Muscle of leg (tissue), 3 donors: ENCODE measurements at regions not wholly inside any gene's neighbourhood (a gene's known extent, or its start where the extent isn't known, plus 50 kb on each side); places are given as distances from the start of the nearest gene placed in this dataset.
A peak's percentile ranks its signal among the peaks of the same experiment; 100 is the strongest.
"Not testable (repeated sequence)": the region's sequence is repeated elsewhere in the genome, so short reads cannot be mapped to it uniquely, and the experiment has no call there.

Experiments used
- DNase-seq: peaks from one replicate; pipeline ENCODE4 v3.0.0; 2013
- H3K27ac ChIP-seq: one replicate; pipeline ENCODE4 v1.5.1; 2013; ENCODE audit warnings: mild to moderate bottlenecking, low read length, control low read depth
- H3K27me3 ChIP-seq: one replicate; pipeline ENCODE4 v1.6.1; 2013; ENCODE audit warnings: low read length; ENCODE audit not compliant: control insufficient read depth, insufficient read depth
- H3K36me3 ChIP-seq: one replicate; pipeline ENCODE4 v1.6.1; 2013; ENCODE audit warnings: low read length; ENCODE audit not compliant: control insufficient read depth, insufficient read depth
- H3K4me1 ChIP-seq: one replicate; pipeline ENCODE4 v1.6.1; 2013; ENCODE audit warnings: low read length; ENCODE audit not compliant: control insufficient read depth, insufficient read depth
- H3K4me3 ChIP-seq: one replicate; pipeline ENCODE4 v1.5.1; 2013; ENCODE audit warnings: low read length, control low read depth
- H3K9me3 ChIP-seq: replicated peaks from 2 replicates; pipeline ENCODE4 v1.6.1; 2013; ENCODE audit warnings: low read depth, low read length; ENCODE audit not compliant: control insufficient read depth
- WGBS: methylation state at CpG from one replicate; pipeline ENCODE4 v1.1.5; 2013; ENCODE audit warnings: missing lambda C conversion rate; ENCODE audit not compliant: insufficient coverage; 5-methylcytosine and 5-hydroxymethylcytosine counted together

DNA sequence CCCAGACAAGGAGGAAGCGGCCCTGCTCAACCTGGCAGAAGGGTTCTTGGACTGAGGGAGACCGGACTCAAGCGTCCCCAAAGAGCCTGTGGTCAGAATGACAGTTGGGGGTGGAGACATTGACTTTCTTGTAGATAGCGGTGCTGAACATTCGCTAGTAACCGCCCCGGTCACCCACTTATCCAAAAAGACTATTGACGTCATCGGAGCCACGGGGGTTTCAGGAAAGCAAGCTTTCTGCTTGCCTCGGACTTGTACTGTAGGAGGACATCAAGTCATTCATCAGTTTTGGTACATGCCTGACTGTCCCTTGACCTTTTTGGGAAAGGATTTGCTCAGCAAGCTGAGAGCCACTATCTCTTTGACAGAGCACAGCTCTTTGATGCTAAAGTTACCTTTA lies 71.7 kb upstream of the HMX1 start:
- H3K4me3 ChIP-seq, H3K36me3 ChIP-seq, H3K9me3 ChIP-seq, DNase-seq, H3K27ac ChIP-seq, H3K27me3 ChIP-seq: not testable (repeated sequence)
- H3K4me1 ChIP-seq, result peaks cover 15% of the 10 kb centered on the region
- WGBS, result 85% methylated on average over 9 of the region's 11 CpGs

DNA sequence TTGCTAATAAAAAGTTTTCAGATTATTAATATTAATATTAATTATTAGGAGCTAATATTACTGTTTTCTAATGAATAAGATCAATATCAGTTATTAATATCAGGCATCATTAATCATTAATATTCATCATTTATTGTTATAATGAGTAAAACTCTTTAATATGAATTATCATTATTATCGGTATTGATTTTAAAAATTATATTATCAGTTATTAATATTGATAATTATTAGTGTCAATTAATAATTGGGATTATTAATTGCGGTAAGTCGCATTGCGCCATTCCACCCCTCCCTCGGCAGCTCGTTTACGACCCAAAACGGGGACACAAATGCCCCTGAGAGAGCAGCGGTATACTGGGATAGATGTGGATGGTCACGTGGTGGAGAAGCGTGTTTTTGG lies 70.4 kb upstream of the HMX1 start:
- peaks cover 15% of the 10 kb centered on the region for H3K4me1 ChIP-seq
- H3K27ac ChIP-seq, H3K9me3 ChIP-seq, H3K36me3 ChIP-seq, DNase-seq, H3K27me3 ChIP-seq, H3K4me3 ChIP-seq: not testable (repeated sequence)
- WGBS, result 95% methylated on average over 4 of the region's 11 CpGs

DNA sequence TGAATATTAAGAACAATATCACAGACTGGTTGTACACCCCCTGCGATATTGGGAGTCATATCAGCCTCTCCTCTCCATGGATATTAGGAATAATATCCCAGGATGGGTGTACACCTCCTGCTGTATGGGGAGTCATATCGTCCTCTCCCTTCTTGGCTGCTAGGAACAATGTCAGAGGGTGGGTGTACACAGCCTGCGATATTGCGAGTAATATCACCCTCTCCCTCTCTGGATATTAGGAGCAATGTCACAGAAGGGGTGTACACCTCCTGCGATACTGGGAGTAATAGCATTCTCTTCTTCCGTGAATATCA lies 69.8 kb upstream of the HMX1 start:
- WGBS, result 60% methylated on average over 2 of the region's 6 CpGs
- H3K4me1 ChIP-seq, result peaks cover 15% of the 10 kb centered on the region
- DNase-seq, H3K36me3 ChIP-seq, H3K9me3 ChIP-seq, H3K4me3 ChIP-seq, H3K27me3 ChIP-seq, H3K27ac ChIP-seq: not testable (repeated sequence)

DNA sequence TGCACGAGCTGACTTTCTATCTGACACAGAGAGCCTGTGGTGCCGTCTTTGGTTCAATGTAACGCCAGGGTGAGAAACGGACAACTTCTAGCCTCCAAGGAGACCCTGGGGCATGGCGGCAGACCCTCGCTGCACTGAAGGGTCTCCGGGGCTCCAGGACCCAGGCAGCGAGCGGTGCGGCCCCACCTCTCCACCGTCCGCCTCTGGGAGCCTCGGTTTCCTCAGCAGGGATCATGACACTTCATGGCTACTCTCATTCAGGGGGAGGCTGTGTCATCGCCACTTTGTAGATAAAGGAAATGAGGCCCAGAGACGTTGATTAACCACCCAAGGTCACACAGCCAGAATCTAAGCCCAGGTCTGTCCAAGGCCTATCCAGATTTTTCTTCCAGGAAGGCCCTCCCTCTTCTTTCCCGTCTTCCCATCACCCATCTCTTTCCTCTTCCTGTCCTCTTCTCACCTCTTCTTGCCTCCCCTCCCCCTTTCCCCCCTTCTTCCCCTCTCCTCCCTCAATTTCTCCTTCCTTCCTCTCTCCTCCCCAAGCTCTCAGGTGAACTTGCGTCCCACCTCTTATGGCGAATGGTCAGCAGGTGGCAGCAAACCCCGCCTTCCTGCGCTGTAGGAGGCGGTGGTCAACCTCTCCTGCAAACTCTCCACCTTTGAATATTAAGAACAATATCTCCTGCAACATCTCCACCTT lies 69.3 kb upstream of the HMX1 start:
- Histone ChIP-seq H3K4me3 (no peak overlapping the region), H3K27ac (no peak overlapping the region), H3K4me1 (peaks cover 15% of the 10 kb centered on the region), H3K36me3 (no peaks in the 10 kb centered on the region), H3K9me3 (no peaks in the 10 kb centered on the region), H3K27me3 (peaks cover 2% of the 10 kb centered on the region)
- 47% methylated on average over 15 of the region's 21 CpGs for WGBS
- no peak for DNase-seq

DNA sequence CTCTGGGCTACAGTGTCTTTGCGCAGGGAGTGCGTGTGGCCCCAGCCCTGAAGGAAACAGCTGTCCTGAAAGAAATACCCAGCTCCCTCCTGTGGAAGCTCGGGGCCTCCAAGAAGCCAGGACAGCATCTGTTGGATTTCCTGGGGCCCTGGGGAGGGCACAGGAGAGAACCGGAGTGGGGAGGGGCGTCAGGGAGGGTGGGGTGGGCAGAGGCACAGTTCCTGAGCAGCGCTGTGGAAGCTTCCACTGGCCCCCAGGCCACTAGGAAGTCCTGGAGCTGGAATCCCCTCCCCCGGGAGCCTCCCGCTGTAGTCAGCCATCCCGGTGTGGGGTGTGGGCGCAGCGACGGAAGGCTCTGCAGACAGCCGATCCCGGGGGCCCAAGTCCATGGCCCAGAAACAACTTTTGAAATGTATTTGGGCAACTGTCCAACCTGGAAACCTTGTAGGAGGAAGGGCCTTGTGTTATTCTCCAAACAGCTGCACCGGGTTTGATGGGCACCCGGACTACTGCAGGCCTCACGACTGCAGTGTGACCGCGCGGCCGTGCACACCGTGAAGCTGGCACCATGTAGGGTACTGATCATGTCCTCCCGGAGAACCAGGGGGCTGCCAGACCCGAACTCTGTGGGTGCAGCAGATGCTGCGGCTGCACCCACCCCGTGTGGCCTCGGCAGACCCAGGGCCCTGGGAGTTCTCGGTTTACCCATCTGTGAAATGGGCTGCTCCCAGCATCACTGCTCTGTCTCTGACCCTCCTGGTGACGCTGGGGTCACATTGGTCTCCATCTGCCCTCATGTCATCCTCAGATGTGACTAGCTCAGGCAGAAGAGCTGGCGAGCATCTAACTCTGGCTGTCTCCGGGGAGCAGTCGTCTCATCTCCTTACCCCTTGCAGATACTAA lies 68.5 kb upstream of the HMX1 start:
- WGBS, result 35% methylated on average over 28 of the region's 32 CpGs
- no peaks in the 10 kb centered on the region for H3K36me3 ChIP-seq
- DNase-seq, result peak; percentile 60
- H3K27me3 ChIP-seq, result peaks cover 2% of the 10 kb centered on the region
- H3K4me1 ChIP-seq, result peaks cover 15% of the 10 kb centered on the region
- H3K9me3 ChIP-seq, result no peaks in the 10 kb centered on the region
- no peak overlapping the region for H3K4me3 ChIP-seq
- H3K27ac ChIP-seq, result no peak overlapping the region

DNA sequence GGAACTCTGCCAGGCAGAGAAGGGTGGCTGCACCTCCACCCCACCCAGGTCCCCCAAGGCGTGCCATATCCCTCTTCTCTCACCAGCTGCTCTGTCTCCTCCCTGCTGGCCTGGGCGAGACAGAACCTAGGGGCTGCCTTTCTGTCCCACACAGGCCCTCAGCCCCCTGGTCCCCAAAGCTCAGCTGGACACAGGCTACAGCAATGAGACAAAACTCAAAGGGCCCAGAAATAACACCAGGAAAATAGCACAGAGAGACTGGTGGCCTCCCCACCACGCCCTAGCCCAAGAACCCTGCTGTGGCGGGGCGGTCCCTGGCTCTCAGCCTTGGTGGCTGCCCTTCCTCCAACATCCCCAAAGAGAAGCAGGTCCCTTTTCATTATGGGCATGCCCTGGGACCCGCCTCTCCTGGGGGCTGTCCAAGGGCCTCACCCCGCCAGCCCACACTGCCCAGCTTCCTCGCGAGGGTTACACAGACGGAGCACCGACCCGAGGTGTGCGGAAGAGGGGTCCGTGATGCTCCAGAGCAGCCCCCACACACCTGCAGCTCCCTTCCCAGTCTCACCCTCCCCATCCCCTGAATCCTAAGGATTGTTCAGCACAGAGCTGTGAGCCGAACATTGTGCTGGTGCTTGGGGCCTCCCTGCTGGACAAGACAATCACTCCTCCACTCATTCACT lies 67.7 kb upstream of the HMX1 start:
- no peak for DNase-seq
- Histone ChIP-seq H3K27me3 (peaks cover 2% of the 10 kb centered on the region), H3K4me3 (no peak overlapping the region), H3K9me3 (no peaks in the 10 kb centered on the region), H3K4me1 (peaks cover 15% of the 10 kb centered on the region), H3K36me3 (no peaks in the 10 kb centered on the region), H3K27ac (no peak overlapping the region)
- 20% methylated on average over 11 of the region's 15 CpGs for WGBS

DNA sequence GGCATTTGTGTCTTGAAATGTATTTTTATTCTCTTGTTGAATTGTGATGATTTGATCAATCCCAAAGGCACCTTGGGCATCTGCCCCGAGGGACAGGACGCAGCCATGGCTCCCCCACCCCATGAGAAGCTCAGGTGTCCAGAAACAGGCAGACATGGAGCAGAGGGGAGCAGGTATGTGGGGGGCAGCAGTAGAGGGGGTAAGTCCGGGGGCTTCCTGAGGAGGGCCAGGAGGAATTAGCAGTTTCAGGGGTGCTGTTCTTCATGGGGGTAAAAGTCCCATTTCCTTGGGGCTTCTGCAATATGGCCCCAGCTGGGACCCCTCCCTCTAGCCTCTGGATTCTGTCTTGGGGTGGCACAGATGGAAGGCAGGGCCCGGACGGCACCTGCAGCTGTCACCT lies 67.0 kb upstream of the HMX1 start:
- Histone ChIP-seq H3K36me3 (no peaks in the 10 kb centered on the region), H3K27me3 (peaks cover 2% of the 10 kb centered on the region), H3K4me1 (peaks cover 15% of the 10 kb centered on the region), H3K9me3 (no peaks in the 10 kb centered on the region), H3K4me3 (no peak overlapping the region), H3K27ac (no peak overlapping the region)
- DNase-seq, result no peak
- 84% methylated on average over 5 of the region's 5 CpGs for WGBS

DNA sequence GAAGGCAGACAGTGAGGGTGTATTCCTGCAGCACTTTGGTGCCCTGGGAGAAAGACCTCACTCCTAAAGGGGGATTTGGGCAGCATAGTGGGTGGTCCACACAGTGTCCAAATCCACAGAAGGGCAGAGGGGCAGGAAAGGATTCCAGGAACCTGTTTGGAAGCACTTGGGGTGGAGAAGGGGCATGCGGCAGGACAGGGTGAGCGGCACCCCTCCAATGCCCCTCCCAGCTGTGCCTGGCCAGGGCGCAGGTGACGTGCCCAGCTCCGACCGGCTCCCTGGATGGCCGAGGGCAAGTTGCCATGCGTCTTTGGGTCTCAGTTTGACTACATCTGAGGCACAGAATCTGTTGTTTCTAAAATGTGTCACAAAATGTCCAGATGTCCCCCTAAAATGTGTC lies 66.5 kb upstream of the HMX1 start:
- Histone ChIP-seq H3K27me3 (peaks cover 2% of the 10 kb centered on the region), H3K9me3 (no peaks in the 10 kb centered on the region), H3K27ac (no peak overlapping the region), H3K4me1 (peaks cover 15% of the 10 kb centered on the region), H3K4me3 (no peak overlapping the region), H3K36me3 (no peaks in the 10 kb centered on the region)
- WGBS, result 76% methylated on average over 7 of the region's 8 CpGs
- no peak for DNase-seq

DNA sequence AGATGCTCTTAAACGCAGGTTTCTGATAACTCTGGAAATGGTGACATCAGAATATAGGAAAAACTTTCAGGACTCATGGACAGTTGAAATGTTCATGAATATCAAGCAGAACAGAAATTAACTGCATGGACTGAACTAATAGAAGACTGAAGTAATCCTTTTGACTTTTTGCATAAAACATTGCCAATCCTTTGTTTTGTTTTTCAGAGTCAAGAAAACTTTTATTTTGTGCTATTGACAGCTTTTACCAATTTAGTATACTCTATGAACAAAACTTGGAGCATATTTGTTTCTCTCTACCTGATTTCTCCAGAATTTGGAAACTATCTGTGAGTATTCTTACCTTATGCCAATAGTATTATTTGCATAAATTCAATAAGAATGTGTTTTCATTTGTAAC lies 61.2 kb upstream of the HMX1 start:
- WGBS, result no CpG with 5 or more reads among the region's 1 CpG
- Histone ChIP-seq H3K4me1 (no peaks in the 10 kb centered on the region), H3K27ac (no peak overlapping the region), H3K9me3 (no peaks in the 10 kb centered on the region), H3K27me3 (peaks cover 4% of the 10 kb centered on the region), H3K36me3 (no peaks in the 10 kb centered on the region), H3K4me3 (no peak overlapping the region)
- no peak for DNase-seq

DNA sequence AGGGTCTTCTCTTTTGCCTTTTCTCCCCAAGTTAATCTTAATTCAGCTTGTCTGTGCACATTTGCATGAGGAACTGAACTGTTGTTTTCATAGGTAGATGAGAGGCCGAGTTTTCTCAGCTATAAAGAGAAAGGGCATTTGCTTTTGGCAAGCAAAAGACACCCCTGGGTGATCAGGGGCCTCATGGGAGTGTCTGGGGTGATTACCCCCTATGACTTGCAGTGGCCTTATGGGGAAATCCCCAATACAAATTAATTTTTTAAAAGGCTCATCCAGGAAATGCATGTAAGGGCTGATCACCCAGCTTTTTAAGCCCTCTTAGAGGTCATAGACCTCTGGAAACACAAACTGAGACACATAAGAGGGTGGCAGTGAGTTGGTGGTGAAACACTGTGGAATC lies 56.4 kb upstream of the HMX1 start:
- no CpG with 5 or more reads among the region's 1 CpG for WGBS
- Histone ChIP-seq H3K9me3 (no peaks in the 10 kb centered on the region), H3K4me1 (no peaks in the 10 kb centered on the region), H3K27me3 (peaks cover 2% of the 10 kb centered on the region), H3K4me3 (no peak overlapping the region), H3K27ac (no peak overlapping the region), H3K36me3 (no peaks in the 10 kb centered on the region)
- DNase-seq, result no peak
